T-helper 1 cell (primary cell): ENCODE measurements at regions not wholly inside any gene's neighbourhood (a gene's known extent, or its start where the extent isn't known, plus 50 kb on each side); places are given as distances from the start of the nearest gene placed in this dataset.

Experiments used
- DNase-seq, 5 donors: peaks; one replicate each; pipeline ENCODE4 v3.0.0-alpha.2; 2012 to 2020

DNA sequence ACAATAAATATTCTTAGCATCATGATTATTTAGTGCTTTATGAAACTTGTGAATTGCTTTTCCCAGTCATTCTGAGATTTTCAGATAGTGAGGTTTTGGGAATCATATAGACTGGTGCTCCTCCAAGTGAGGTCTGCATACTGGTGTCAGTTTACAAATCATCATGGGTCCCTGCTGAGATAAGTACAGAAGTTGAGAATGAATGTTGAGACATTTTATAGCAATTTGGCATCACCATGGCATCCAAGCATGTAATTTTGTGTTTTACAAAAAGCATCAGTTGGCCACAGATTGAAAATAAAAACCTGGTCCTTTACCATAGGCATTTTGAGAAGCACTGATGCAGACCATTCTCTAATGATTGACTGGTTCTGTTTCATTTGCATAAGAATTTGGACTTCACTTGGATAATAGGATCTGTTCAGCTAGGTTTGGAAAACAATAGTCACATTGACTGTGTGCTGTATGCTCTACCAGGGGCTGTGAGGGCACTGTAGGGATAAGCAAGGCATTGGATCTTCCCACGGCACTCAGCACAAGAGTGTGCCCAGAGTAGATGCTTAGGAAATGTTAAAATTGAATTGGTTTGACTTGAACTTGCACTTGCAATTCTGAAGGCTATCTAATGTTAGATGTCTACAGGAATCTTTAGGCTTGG lies 79.0 kb upstream of the JUN start:
- no peak for DNase-seq

DNA sequence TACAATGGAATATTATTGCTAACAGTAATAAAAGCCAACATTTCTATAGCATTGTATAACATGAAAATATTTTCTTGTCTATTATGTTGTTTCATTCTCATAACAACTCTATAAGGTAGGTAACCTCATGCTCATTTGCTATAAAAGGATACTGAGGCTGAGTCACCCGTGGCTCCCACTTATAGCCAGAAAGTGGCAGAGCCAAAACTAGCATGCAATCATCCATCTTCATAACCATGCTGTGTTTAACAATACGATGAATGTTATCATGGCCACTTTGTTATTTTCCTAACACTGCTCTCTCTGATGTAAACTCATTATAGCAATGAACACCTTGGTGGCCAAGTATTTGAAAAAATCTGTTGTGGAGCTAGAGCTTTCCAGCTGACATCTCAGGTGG lies 80.8 kb upstream of the JUN start:
- no peak for DNase-seq

DNA sequence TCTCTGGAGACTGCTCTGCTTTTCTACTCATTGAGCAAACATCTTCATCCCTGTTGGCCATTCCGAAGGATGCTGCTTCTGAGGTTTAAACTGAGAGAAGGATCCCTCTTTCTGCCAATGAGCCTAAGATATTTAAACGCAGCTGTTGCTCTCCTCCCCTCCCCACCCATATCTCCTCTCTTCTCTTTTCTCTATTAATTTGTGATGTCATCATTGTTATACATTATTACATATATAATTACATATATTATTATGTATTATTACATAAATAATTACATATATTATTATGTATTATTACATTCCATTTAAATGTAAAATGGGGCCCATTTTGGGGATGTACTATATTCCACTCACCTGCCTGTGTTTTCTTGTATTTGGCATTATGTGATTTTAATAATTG lies 82.7 kb upstream of the JUN start:
- no peak for DNase-seq

DNA sequence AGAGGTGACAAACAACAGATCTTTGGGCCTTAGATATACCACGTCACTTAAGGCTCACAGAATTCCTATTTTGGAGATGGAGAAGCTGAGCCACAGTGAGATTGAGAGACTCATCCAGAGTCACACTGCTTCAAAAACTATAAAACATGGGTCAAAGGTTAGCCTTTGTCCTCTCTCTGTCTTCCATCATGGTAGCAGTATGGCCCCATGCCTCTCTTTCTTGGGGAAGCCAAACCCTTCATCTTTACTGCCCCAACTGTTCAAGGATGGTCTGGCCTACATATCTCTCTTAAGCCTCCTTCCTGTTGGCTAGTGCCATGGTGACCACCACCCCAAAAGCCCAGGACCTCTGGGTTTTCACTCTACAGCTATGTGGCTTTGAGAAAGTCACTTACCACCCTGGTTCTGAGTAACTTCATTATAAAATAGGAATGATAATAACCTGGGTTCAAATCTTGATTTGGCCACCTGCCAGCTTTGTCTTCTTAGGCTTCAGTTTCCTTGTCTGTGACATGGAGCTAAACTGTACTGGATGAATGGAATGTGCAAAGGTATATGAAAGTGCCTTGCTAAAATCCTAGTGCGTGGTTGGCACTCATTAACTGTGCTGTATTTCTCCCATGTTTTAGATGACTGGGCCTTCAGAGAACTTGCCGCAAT lies 85.9 kb upstream of the JUN start:
- no peak for DNase-seq

DNA sequence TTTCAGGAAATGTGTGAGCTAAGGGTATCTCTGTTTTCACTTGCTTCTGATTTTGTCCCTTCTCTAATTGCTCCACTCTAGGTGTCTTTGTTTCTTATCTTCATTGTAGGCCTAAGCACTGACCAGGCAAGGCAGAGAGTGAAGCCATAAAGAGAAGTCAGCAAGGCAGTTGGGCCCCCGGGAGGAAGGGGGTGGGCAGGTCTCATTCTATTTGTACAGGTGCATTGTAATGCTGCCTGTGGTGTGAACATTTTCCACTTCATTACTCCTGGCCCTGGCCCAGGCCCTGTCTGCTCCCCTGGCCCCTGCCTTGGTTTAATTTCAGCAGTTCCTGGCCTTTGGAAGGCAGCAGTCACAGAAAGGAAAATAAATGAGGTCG lies 86.4 kb upstream of the JUN start:
- no peak for DNase-seq

DNA sequence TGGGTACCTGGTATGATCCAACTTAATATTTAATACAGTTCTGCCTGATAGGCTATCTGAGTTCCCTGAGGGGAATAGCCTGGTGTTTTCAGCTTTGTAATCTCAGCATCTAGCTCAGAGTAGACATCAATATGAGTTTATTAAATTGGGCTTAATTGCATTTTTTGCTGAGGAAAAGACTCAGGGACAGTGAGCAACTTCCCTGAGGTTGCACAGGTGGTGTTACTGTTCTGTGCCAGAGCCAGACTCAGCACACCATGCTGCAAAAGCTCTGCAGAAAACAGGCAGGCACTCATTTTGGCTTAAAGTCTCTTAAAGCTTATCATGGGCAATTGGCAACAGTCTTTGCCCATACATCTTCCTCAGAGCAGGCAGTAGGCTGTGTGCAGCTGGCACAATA lies 90.5 kb upstream of the JUN start:
- DNase-seq: no peak

DNA sequence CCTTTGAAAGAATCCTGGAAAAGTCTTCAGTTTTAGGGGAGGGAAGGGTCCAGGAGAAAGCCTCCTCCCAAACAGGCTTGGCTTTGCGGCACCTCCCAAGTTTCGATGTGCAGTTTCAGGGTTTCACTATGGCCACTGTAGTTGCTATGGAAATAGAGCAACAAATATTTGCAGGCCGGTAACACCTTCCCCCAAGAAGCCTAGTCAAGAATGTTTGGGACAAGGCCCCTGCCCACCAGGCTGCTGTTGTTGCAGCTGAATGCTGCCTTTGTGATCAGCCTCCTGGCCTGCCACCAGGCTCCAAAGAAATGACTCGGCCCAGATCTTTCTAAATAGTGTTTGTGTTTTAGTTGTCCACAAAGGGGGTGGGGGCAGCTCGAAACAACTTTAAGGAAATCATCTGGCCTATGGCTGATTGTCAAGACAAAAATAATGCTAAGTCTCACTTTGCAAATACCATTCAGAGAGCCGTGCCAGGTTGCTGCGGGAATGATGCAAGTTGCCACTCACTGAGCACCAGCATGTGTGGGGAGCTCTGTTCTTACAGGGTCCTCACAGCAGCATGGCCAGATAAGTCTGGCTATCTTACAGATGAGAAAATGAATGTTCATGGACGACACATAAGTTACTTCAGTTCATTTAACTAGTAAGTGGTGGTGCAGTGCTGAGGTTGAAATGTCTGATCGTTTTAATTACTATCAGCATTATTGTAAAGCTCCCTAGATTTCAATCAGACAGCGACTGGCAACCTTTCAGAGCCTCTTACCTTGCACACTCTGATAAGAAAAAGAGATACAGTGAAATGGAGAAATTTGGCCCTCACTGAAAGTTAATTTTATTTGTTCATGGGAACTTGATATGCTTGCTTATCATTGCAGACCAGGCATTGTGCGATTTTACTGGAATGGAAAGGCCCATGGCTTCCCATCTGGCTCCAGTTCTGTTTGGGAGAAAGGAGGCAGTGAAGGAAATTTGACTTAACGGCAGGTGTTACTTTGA lies 91.2 kb upstream of the JUN start:
- DNase-seq: no peak

DNA sequence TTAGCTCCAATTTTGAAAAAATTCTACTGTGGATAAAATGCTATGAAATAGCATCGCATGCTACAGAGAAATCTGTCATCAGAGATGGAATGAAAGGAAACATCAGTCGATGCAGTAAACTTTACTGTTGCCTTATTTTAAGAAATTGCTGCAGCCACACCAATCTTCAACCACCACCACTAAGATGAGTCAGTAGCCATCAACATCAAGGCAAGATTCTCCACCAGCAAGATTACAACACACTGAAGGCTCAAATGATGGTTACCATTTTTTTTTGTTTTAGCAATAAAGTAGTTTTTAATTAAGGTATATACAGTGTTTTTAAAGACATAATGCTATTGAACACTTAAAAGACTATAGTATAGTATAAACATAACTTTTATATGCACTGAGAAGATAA lies 95.6 kb upstream of the JUN start:
- no peak for DNase-seq

DNA sequence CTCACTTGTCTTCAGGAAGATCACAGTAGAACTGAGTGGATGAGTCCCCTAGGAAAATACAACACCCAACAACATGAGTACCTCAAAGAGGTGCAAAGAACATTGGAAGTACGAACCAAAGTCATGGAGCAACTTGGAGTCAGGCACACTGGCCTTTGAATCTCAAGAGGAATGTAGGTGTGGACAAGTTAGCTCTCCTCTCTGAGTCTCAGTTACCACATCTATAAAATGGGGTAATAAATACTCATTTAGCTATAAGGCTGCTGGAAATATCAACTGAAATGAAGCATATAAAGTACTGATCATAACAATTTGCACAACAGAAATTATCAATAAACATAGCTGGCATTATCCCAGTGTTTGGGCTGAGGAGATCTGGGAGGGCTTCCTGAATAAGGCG lies 96.7 kb upstream of the JUN start:
- DNase-seq: no peak

DNA sequence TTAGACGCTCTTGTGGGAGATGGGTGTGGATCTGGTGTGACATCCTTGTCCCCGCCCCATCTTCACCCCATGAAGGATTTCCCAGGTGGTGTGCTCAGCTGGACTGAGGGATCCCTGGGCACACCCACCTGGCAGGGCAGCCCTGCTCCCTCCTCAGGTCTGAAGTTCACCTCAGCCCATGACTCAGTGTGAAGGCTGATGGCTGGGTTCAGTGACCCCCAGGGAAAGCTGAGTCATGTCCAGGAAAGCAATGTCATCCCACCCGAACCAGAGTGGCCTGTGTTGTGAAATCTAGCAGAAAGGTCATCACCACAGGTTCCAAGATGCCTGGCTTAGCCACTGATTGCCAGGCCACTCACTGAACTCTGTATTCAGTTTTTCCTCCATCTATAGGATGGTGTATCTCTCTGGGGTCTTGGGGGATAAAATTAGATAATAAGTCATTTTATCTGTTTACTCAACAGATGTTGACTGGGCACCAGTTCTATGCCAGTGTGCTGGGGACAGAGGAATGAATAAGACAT lies 97.7 kb upstream of the JUN start:
- DNase-seq: no peak

DNA sequence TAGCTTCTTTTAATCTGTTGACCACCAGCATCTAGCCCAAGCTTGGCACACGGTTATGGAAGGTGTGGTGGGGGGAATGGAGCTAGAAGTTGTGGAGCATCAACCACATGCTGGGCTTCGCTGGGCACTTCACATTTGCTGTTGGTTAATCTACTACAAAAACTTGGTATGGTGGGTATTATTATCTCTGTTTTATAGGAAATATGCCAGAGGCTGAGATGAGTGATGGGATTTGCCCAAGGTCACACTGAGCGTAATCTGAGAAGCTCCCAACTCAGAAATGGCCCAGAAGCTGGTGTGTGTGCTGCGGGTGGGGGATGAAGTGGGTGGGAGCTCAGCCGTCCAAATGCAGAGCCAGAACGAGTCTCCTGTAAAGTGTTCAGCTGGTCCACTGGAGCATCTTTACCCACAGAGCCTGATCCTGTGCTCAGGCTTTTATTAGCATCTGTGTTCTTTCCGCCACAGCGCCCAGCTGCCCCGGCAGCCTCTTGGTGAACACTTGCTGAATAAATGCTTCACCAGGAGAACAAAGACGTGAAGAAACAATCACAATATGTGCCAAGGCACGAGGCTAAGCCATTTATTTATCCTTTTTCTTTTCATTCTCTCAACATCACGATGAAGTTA lies 98.6 kb upstream of the JUN start:
- DNase-seq: no peak

DNA sequence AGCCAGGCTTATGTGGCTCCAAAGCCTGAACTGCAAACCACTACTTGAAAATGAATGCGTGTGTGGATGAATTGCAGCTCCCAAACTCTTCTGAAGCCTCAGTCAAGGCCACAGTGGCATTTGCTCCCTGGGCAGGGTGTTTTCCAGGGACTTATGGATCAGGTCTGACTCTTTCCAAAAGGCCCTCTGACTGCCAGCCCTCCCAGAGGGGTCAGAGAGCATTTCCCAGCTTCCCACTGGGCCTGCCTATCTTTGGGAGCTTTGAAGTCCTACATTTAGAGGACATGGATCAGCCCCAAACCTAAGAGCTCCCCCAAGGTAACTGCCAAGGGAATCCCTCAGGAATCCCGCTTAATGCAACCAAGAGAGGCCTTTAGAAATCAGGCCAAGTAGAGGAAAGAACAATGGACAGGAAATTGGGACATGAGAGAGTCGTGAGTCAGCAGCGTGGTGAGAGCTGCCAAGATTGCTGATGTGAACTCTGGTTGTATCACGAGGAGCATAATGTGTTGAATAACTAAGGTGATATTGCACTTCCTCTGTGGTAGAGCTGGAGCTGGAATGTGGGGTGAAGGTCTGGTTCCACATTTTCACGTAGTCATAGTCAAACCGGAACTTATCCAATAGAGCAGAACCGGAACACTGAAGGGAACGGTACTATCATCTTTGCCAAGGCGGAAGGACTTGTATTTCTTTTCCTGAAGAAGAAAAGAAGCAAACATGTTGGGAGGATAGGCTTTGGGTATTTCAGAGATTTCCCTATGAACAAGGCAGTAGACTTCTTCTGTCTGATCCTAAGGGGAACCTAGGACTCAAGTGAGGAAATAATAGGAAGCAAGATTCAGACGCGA lies 99.4 kb upstream of the JUN start:
- DNase-seq: no peak

DNA sequence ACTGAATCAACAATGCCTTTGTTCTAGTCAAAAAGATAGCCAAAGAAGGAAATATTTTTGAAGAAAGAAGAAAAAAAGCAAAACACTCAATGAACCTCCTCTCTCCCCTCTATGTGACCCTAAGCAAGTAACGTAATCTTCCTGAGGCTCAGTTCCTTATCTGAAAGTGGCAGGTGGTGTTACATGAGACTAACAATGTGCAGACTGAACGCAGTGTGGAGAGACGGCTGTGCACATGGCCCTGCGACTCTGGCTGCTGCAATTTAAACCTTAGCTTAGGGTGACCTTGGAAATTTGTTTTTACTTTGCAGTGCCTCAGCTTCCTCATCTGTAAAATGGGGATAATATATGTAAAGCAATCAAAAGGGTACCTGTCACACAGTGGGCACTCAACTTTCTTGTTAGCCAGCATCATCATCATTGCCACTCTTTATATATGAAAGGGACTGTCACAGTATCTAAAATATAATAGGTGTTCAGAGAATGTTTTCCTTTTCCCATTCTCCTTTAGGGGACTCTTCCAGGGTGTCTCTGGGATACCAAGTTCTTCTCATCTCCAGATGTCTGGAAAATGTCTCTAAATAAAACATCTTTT lies 100.1 kb upstream of the JUN start:
- DNase-seq: no peak

DNA sequence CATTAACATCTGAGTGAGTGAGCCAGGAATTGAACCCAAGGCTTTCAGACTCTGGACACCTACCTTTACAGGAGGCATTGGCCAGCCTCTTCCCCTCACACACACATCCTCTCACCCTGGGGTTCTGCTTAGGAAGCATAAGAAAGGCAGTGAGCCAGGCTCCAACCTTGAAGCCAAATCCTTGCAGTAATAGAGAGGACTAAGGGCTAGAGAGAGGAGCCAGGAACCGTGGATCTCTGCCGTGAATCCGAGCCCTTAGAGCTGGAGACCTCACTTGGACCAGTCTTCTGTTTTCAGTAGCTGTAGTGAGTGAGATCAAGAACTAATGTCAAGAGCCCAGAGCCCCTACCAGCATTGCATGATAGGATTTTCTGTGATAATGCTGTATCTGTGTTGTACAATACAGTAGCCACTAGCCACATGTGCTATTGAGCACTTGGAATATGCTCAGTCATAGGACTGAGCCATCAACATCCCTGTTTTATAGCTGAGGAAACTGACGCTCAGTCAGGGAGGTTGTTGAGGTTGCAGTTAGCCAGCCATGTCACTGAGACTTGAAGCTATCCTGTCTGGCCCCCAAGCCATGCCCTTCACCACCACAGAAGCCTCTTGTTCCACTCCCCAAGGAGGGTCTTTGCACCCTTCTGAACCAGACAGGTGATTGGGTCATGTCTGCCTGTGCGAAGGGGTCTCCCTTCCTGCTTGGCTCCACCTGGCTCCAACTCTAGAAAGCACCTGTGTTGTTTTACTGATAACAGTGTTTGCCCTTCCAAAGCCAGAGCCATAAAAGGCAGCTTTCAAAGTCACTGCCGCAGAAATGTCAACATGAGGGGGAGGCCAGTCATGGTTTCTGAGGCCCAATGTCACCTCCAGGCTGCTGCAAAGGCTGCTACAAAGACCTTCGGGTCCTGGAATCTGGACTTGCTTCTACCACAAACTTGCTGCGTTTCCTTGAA lies 101.1 kb upstream of the JUN start:
- peak in 1 of 5 donors; percentile 17 for DNase-seq

DNA sequence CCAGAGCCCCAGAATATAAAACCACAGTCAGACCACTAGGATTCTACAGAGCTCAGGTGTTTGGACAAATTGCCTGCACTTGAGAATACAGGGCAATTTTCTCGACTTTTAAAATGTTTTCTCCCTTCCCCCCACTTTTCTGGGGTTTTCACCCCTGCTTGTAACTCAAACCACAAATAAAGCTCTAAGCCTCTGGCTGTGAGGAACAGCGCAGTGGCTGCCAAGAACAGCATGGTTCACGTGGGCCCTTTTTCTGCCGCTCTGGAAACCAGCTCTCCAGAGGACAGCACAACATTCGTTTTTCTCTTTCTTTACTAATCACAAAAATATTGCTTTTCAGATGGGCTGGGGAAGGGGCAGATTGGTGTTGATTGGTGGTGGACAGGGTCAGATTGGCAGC lies 102.2 kb upstream of the JUN start:
- DNase-seq: peak in 1 of 5 donors; percentile 37

DNA sequence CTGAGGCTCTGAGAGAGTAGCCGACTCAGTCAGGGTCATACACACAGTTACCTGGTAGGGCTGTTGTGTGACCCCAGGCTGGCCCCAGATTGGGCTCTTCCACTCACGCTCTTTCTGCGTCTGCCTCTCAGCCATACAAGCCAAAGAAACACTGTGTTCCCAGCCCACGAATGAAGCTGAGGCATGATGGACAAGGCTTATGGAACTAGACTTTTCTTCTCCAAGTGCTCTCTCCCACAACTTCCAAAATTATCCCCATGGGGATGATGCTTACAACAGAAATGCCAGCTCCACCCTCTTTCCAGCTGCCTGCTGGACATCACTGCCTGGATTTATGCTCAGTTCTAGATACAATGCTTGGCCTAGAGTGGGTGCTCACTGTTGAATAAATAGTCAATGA lies 102.8 kb upstream of the JUN start:
- no peak for DNase-seq

DNA sequence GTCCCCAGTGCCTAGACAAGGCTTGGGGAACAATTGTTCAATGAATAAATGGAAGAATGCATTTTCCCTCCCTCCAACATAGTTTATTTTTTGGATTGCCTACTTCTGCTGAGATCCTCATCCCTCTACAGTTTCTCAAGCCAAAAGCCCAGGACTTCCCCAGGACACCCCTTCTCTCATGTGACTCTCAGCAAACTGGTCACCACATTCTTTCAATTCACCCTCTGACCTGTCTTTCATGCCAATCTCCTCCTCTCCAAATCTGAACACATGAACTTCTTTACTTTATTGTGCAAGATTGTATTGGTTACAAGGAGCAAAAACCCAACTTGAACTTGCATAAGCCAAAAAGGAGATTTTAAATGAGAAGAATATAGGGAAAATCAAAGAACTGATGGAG lies 103.2 kb upstream of the JUN start:
- no peak for DNase-seq

DNA sequence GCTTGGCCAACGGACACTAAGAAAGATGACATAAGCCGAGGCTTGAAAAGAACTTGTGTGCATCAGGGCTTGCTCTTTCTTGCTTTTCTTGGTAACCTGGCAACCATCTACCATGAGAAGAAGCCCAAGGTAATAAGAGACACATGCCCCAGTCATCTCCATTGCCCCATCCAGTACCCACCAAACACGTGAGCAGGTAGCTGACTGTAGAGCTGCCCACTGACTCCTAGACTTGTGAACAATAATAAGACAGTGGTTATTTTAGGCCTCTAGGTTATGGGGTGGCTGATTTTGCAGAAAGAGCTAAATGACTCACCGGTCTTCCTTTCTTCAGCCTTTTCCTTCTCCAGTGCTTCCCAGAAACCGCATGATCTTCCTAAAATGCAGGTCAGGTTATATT lies 105.0 kb upstream of the JUN start:
- DNase-seq: no peak

DNA sequence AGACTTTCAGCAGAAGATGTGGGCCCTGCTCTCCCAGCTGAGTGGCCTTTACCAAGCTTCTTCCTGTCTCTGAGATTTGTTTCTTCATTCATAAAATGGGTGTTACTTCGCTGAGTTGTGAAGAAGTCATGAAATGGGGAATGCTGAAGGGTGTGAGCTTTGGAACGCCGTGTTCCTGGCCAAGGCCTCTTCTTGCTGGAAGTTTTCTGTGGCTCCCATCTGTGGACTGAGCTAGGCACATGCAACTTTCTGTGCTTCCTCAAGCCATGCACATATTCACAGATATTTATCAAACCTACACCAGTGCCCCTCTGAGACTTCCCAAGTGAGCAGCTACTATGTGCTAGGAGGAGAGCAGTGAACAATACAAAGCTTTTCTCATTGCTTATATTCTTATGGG lies 106.3 kb upstream of the JUN start:
- no peak for DNase-seq

DNA sequence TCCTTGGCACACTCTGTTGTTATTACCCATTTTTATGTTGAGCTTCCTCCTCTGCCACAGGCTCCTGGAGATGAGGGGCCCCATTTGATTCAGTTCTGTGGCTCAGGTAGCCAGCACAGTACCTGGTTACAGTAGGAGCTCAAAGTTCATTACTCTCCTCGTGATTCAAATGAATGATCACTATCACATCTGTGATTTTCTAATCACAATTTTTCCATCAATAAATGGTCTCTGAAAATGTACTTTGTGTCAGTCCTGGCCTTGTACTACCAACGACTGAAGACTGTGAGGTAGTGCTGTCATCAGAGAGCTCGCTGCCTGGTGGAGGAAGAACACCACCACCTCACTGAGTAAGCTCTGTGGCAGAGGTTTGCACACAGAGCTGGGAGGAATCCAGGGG lies 106.8 kb upstream of the JUN start:
- DNase-seq: no peak
